GM12878 (cell line): ENCODE measurements at regions not wholly inside any gene's neighbourhood (a gene's known extent, or its start where the extent isn't known, plus 50 kb on each side); places are given as distances from the start of the nearest gene placed in this dataset.

Experiments used
- ATAC-seq: fragments of 200-7000 bp; cut with Tn5 transposase; 3 replicates; pipeline ENCODE4 v1.9.1; 2020; ENCODE audit warnings: mild to moderate bottlenecking, moderate library complexity
- BruUV-seq: library from RNA; stranded (reverse); fragments of 400-500 nt; replicated peaks from 2 replicates; lab custom pipeline; 2021; lab: Mats Ljungman, UMichigan
- CTCF ChIA-PET: fragments of 300-600 bp; sonication (Branson Sonifier 250); formaldehyde crosslinking; extraction: SDS; loops from one replicate; lab custom pipeline; 2021; ENCODE audit warnings: inconsistent platforms; lab: Yijun Ruan, JAX
- POLR2A ChIA-PET: fragments of 350-600 bp; formaldehyde crosslinking; extraction: SDS; loops from one replicate; lab custom pipeline; 2021; ENCODE audit warnings: inconsistent platforms; lab: Charles Lee
- RAD21 ChIA-PET: fragments of 300-600 bp; sonication (Branson Sonifier 250); formaldehyde crosslinking; loops from one replicate; lab custom pipeline; 2023; ENCODE audit warnings: antibody characterized with exemption; ENCODE audit not compliant: unreplicated experiment; lab: Charles Lee
- SMC1A ChIA-PET: fragments of 300-600 bp; sonication (Branson Sonifier 250); formaldehyde crosslinking; loops from one replicate; lab custom pipeline; 2023; ENCODE audit not compliant: unreplicated experiment, uncharacterized antibody; lab: Charles Lee
- DNase-seq: peaks from one replicate; pipeline ENCODE4 v3.0.0-alpha.2; 2011; ENCODE audit warnings: low read depth, low spot score
- FAIRE-seq: peaks from 3 replicates; lab custom pipeline; 2011; peaks lifted over from hg19 to GRCh38; lab: Jason Lieb, UNC
- H2AFZ ChIP-seq: 2 replicates; pipeline ENCODE4 v1.6.0; 2011; ENCODE audit warnings: low read depth, low read length, control low read depth; ENCODE audit not compliant: control insufficient read depth
- H3K27ac ChIP-seq: 2 replicates; pipeline ENCODE4 v1.5.1; 2011; ENCODE audit warnings: control low read depth; ENCODE audit not compliant: control insufficient read depth, insufficient read depth
- H3K27me3 ChIP-seq, 2 experiments: replicated peaks in 1 of 2; 2 replicates each; pipeline versions ENCODE4 v1.6.0 to v1.6.1; 2011; ENCODE audit warnings: low read length in 1 of 2; ENCODE audit not compliant: control insufficient read depth in 2 of 2, insufficient read depth in 2 of 2
- H3K36me3 ChIP-seq, 2 experiments: 2 replicates each; pipeline ENCODE4 v1.5.1; 2011; ENCODE audit warnings: low read length in 1 of 2; ENCODE audit not compliant: control insufficient read depth in 2 of 2, insufficient read depth in 2 of 2
- H3K4me1 ChIP-seq: 2 replicates; pipeline ENCODE4 v1.6.1; 2011; ENCODE audit warnings: mild to moderate bottlenecking, low read length, moderate library complexity, mixed read lengths; ENCODE audit not compliant: control insufficient read depth, insufficient read depth
- H3K4me2 ChIP-seq: 2 replicates; pipeline ENCODE4 v1.6.0; 2011; ENCODE audit warnings: control low read depth; ENCODE audit not compliant: control insufficient read depth, insufficient read depth
- H3K4me3 ChIP-seq: fragments of 200-600 bp; sonication (generic); 2 replicates; pipeline ENCODE4 v1.5.1; 2016
- H3K79me2 ChIP-seq: 2 replicates; pipeline ENCODE4 v1.6.0; 2011; ENCODE audit warnings: low read length; ENCODE audit not compliant: control insufficient read depth, insufficient read depth
- H3K9ac ChIP-seq: 2 replicates; pipeline ENCODE4 v1.8.0; 2011; ENCODE audit warnings: low read length, control low read depth, mixed read lengths; ENCODE audit not compliant: control insufficient read depth, insufficient read depth
- H3K9me3 ChIP-seq: replicated peaks from 3 replicates; pipeline ENCODE4 v1.5.1; 2011; ENCODE audit warnings: mild to moderate bottlenecking, low read length; ENCODE audit not compliant: control insufficient read depth, insufficient read depth
- H4K20me1 ChIP-seq: 2 replicates; pipeline ENCODE4 v1.6.0; 2011; ENCODE audit not compliant: control insufficient read depth, insufficient read depth
- E4F1 ChIP-seq: fragments of 450-650 bp; IDR thresholded peaks from 2 replicates; pipeline ENCODE4 v1.6.1; 2018; ENCODE audit warnings: borderline replicate concordance, mild to moderate bottlenecking; ENCODE audit not compliant: partially characterized antibody
- NKRF ChIP-seq: fragments of 450-650 bp; conservative IDR thresholded peaks from 2 replicates; pipeline ENCODE4 v1.6.1; 2017; ENCODE audit warnings: mild to moderate bottlenecking, moderate library complexity
- SREBF1 ChIP-seq: IDR thresholded peaks from 2 replicates; pipeline ENCODE4 v1.6.1; 2012; ENCODE audit warnings: mild to moderate bottlenecking, low read length
- SUPT20H ChIP-seq: IDR thresholded peaks from 2 replicates; pipeline ENCODE4 v1.6.1; 2011; ENCODE audit warnings: low read depth, mild to moderate bottlenecking, low read length, moderate library complexity, borderline replicate concordance; ENCODE audit not compliant: control insufficient read depth
- WGBS: methylation state at CpG from one replicate; pipeline ENCODE4 v1.1.6; 2016; ENCODE audit warnings: low lambda C conversion rate; ENCODE audit not compliant: insufficient replicate concordance, insufficient coverage; ENCODE audit errors: missing lambda C conversion rate; 5-methylcytosine and 5-hydroxymethylcytosine counted together
- in situ Hi-C: fragments of 300-500 bp; cut with MboI; formaldehyde crosslinking; loops from 9 replicates; pipeline ENCODE4 v1.14.3; 2018; ENCODE audit warnings: mixed read lengths
- intact Hi-C: fragments of 100-400 bp; cut with micrococcal nuclease; formaldehyde crosslinking; loops from one replicate; pipeline ENCODE4 v1.14.2; 2022; ENCODE audit not compliant: unreplicated experiment
- TF ChIP-seq, protein P1 (sequence below): fragments of 450-650 bp; IDR thresholded peaks from 2 replicates; pipeline ENCODE4 v1.6.1; 2017; ENCODE audit warnings: borderline replicate concordance
- TF ChIP-seq, protein P2 (sequence below): fragments of 450-650 bp; IDR thresholded peaks from 2 replicates; pipeline ENCODE4 v1.6.1; 2017; ENCODE audit warnings: mild to moderate bottlenecking, moderate library complexity

GRCh38 chr3:78021710-78022109 is 981.8 kb downstream of the ROBO2 start:
- H3K4me1 ChIP-seq = no peaks in the 10 kb centered on the region
- no peaks in the 10 kb centered on the region for H3K27me3 ChIP-seq
- no peak for TF ChIP-seq SUPT20H
- TF ChIP-seq, protein P1, sequence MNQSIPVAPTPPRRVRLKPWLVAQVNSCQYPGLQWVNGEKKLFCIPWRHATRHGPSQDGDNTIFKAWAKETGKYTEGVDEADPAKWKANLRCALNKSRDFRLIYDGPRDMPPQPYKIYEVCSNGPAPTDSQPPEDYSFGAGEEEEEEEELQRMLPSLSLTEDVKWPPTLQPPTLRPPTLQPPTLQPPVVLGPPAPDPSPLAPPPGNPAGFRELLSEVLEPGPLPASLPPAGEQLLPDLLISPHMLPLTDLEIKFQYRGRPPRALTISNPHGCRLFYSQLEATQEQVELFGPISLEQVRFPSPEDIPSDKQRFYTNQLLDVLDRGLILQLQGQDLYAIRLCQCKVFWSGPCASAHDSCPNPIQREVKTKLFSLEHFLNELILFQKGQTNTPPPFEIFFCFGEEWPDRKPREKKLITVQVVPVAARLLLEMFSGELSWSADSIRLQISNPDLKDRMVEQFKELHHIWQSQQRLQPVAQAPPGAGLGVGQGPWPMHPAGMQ = no peak
- no peak for TF ChIP-seq NKRF
- no peak for TF ChIP-seq SREBF1
- no peak for TF ChIP-seq E4F1
- TF ChIP-seq, protein P2, sequence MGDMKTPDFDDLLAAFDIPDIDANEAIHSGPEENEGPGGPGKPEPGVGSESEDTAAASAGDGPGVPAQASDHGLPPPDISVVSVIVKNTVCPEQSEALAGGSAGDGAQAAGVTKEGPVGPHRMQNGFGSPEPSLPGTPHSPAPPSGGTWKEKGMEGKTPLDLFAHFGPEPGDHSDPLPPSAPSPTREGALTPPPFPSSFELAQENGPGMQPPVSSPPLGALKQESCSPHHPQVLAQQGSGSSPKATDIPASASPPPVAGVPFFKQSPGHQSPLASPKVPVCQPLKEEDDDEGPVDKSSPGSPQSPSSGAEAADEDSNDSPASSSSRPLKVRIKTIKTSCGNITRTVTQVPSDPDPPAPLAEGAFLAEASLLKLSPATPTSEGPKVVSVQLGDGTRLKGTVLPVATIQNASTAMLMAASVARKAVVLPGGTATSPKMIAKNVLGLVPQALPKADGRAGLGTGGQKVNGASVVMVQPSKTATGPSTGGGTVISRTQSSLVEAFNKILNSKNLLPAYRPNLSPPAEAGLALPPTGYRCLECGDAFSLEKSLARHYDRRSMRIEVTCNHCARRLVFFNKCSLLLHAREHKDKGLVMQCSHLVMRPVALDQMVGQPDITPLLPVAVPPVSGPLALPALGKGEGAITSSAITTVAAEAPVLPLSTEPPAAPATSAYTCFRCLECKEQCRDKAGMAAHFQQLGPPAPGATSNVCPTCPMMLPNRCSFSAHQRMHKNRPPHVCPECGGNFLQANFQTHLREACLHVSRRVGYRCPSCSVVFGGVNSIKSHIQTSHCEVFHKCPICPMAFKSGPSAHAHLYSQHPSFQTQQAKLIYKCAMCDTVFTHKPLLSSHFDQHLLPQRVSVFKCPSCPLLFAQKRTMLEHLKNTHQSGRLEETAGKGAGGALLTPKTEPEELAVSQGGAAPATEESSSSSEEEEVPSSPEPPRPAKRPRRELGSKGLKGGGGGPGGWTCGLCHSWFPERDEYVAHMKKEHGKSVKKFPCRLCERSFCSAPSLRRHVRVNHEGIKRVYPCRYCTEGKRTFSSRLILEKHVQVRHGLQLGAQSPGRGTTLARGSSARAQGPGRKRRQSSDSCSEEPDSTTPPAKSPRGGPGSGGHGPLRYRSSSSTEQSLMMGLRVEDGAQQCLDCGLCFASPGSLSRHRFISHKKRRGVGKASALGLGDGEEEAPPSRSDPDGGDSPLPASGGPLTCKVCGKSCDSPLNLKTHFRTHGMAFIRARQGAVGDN = no peak
- H3K27ac ChIP-seq = no peak overlapping the region
- in situ Hi-C loops (no loop called here), intact Hi-C loops (no loop called here)
- CTCF ChIA-PET = interaction anchor here (1.7 kb wide), 1 partner anchor 23 kb away, joined by 4 read pairs; no protein-coding TSS in a partner anchor
- H2AFZ ChIP-seq = no peak overlapping the region
- H3K4me3 ChIP-seq = no peak overlapping the region
- H3K36me3 ChIP-seq = no peaks in the 10 kb centered on the region
- H3K79me2 ChIP-seq = no peaks in the 10 kb centered on the region
- DNase-seq (no peak), ATAC-seq (no peak), FAIRE-seq (no peak)
- POLR2A ChIA-PET = no interaction called here
- RAD21 ChIA-PET = no interaction called here
- H3K9me3 ChIP-seq = no peaks in the 10 kb centered on the region
- no TSS peak for BruUV-seq
- 6% methylated on average over 3 of the region's 3 CpGs for WGBS
- H4K20me1 ChIP-seq = no peaks in the 10 kb centered on the region
- SMC1A ChIA-PET = interaction anchor here (1.3 to 1.7 kb wide), 2 partner anchors 11 to 22 kb away, joined by 3 to 4 read pairs; no protein-coding TSS in a partner anchor
- no peak overlapping the region for H3K4me2 ChIP-seq
- no peak overlapping the region for H3K9ac ChIP-seq
